ENCODE measurements at regions not wholly inside any gene's neighbourhood (a gene's known extent, or its start where the extent isn't known, plus 50 kb on each side); places are given as distances from the start of the nearest gene placed in this dataset.
"Not testable (repeated sequence)": the region's sequence is repeated elsewhere in the genome, so short reads cannot be mapped to it uniquely, and the experiment has no call there.

GRCh38 chr1:93757256-93758036 is 75.8 kb upstream of the BCAR3 start:
- in situ Hi-C loops (cut with HindIII; ENCODE audit: low sequenced_read_pairs): no loop called here
- DNase-seq (ENCODE audit: low read depth, low spot score): no peak

DNA sequence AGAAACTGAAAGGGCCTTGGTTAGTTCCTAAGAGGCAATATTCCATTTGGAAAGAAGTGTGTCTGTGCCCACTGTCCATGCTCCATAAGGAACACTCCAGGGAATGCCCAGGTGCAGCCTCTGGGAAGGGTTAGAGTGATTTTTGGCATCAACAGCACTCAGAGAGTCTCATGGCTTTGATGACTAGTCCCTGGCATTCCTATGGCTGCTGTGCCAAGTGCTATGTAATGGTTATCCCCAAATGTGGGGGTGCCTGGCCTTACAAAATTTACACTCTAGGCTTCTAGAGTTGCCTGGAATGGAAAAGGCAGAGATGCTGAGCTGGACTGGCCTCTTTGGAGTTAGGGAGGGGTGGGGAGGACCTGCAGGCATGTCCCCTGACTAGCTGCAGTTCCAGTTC is 75.0 kb upstream of the BCAR3 start:
- no peak for DNase-seq (ENCODE audit: low read depth, low spot score)
- in situ Hi-C loops (cut with HindIII; ENCODE audit: low sequenced_read_pairs): no loop called here
- H3K4me3 ChIP-seq (ENCODE audit: low read depth, low read length): no peak overlapping the region
- TF ChIP-seq, protein P1, sequence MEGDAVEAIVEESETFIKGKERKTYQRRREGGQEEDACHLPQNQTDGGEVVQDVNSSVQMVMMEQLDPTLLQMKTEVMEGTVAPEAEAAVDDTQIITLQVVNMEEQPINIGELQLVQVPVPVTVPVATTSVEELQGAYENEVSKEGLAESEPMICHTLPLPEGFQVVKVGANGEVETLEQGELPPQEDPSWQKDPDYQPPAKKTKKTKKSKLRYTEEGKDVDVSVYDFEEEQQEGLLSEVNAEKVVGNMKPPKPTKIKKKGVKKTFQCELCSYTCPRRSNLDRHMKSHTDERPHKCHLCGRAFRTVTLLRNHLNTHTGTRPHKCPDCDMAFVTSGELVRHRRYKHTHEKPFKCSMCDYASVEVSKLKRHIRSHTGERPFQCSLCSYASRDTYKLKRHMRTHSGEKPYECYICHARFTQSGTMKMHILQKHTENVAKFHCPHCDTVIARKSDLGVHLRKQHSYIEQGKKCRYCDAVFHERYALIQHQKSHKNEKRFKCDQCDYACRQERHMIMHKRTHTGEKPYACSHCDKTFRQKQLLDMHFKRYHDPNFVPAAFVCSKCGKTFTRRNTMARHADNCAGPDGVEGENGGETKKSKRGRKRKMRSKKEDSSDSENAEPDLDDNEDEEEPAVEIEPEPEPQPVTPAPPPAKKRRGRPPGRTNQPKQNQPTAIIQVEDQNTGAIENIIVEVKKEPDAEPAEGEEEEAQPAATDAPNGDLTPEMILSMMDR (IDR thresholded peaks at IDR 0.05; ENCODE audit: low read depth, low read length): no peak

More at GRCh38 chr1:93757256-93758036, 75.8 kb upstream of the BCAR3 start:
- no peak overlapping the region for H3K4me3 ChIP-seq (ENCODE audit: low read depth, low read length)
- TF ChIP-seq, protein P1 (IDR thresholded peaks at IDR 0.05; ENCODE audit: low read depth, low read length): no peak

DNA sequence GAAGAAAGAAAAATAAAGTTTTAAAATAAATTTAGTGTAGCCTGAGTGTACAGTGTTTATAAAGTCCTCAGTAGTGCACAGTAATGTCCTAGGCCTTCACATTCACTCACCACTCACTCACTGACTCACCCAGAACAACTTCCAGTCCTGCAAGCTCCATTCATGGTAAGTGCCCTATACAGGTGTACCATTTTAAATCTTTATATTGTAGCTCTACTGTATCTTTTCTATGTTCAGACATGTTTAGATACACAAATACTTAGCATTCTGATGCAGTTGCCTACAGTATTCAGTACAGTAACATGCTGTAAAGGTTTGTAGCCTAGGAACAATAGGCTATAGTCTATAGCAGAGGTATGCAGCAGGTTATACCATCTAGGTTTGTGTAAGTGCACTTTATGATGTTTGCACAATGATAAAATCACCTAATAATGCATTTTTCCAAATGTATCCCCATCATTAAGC is 73.6 kb upstream of the BCAR3 start:
- H3K4me3 ChIP-seq (ENCODE audit: low read depth, low read length); in situ Hi-C loops (cut with HindIII; ENCODE audit: low sequenced_read_pairs): not testable (repeated sequence)
- DNase-seq (ENCODE audit: low read depth, low spot score): peak; percentile 37

- TF ChIP-seq, protein P1 (IDR thresholded peaks at IDR 0.05; ENCODE audit: low read depth, low read length): no peak
- no peak overlapping the region for H3K4me3 ChIP-seq (ENCODE audit: low read depth, low read length)
- in situ Hi-C loops (cut with HindIII; ENCODE audit: low sequenced_read_pairs): no loop called here
- peak; percentile 85 for DNase-seq (ENCODE audit: low read depth, low spot score)
Measured at GRCh38 chr1:93753791-93754763, 72.4 kb upstream of the BCAR3 start.

DNA sequence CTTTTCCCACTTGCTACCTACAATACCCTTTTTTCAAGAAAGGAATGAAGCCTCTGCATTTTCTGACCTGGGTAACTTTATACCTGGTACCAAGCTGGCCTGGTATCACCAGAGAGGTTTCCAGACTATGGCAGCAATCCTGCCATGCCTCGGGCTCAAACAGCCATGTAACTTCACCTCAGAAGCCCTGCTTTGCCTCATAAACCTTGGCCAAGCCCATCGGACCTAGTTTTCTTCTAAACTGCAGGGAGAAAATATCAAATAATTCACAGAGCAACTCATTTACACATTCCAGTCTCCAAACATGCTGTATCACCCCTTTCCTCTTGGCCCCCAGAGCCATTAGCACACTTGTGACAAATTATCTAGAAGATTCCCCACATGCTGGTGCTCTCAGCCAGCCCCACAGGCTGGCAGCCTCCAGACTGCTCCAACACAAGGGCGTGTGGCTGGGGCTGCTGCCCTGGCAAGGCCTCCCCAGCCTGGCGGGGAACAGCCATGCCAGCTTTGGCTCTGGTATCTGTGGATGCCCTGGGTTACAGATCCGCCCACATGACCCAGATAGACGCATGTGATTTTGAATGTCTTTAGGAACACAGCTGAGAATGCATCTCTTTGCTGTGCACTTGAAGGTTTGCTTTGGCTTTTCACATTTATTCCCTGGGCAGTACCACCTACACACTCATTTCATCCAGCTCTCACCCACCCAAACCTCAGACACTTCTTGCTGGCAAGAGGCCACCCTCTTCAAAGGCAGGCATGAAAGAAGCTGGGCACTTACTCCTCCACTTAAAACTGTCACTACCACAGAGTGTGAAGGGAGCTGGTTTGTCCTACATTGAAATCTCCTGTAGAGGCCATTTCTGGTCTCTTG is 70.0 kb upstream of the BCAR3 start:
- no peak overlapping the region for H3K4me3 ChIP-seq (ENCODE audit: low read depth, low read length)
- DNase-seq (ENCODE audit: low read depth, low spot score): no peak
- in situ Hi-C loops (cut with HindIII; ENCODE audit: low sequenced_read_pairs): no loop called here
- TF ChIP-seq, protein P1 (IDR thresholded peaks at IDR 0.05; ENCODE audit: low read depth, low read length): no peak

GRCh38 chr1:93750955-93751354 is 69.3 kb upstream of the BCAR3 start:
- H3K4me3 ChIP-seq (ENCODE audit: low read depth, low read length): no peak overlapping the region
- TF ChIP-seq, protein P1 (IDR thresholded peaks at IDR 0.05; ENCODE audit: low read depth, low read length): no peak
- in situ Hi-C loops (cut with HindIII; ENCODE audit: low sequenced_read_pairs): no loop called here
- no peak for DNase-seq (ENCODE audit: low read depth, low spot score)

Data from astrocyte of the spinal cord (primary cell).